Right lobe of liver (tissue), 4 donors: ENCODE measurements at regions not wholly inside any gene's neighbourhood (a gene's known extent, or its start where the extent isn't known, plus 50 kb on each side); places are given as distances from the start of the nearest gene placed in this dataset.

Experiments
- POLR2A ChIP-seq: fragments of 450-650 bp; IDR thresholded peaks from one replicate; pipeline ENCODE4 v1.6.1; 2017; ENCODE audit warnings: antibody characterized with exemption, mild to moderate bottlenecking
- TF ChIP-seq, protein P1 (sequence below), 4 donors: fragments of 200-600 bp in 3 of 4; fragments of 450-650 bp in 1 of 4; IDR thresholded peaks; one replicate each; pipeline versions ENCODE4 v1.5.1 to v1.8.0; 2016 to 2022; ENCODE audit warnings: antibody characterized with exemption in 4 of 4, mild to moderate bottlenecking in 2 of 4
- donor health status: DM: no; HTN: no; CAD: no.
- donor health status: DM: no; HTN: no; CAD: no.
- donor health status: DM: no; HTN: yes; CAD: no.

DNA sequence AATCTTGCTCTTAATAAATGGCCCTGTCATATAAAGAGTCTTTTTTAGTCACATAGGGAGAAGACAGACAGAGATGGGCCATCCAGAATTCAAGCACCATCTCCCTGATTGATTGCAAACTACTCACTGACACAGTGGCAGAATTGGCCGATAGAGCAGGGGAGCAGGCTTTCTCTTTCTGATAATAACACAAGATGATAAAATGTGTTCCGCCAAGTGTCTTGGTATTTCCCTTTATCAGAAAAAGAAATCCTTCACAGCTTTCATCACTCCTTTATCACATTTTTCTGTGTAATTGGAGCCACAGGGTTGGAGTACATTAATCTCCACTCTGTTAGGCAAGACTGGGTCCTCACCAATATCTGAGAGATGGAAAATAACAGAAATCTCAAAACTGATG is 406.0 kb downstream of the TMEM135 start:
- TF ChIP-seq, protein P1, sequence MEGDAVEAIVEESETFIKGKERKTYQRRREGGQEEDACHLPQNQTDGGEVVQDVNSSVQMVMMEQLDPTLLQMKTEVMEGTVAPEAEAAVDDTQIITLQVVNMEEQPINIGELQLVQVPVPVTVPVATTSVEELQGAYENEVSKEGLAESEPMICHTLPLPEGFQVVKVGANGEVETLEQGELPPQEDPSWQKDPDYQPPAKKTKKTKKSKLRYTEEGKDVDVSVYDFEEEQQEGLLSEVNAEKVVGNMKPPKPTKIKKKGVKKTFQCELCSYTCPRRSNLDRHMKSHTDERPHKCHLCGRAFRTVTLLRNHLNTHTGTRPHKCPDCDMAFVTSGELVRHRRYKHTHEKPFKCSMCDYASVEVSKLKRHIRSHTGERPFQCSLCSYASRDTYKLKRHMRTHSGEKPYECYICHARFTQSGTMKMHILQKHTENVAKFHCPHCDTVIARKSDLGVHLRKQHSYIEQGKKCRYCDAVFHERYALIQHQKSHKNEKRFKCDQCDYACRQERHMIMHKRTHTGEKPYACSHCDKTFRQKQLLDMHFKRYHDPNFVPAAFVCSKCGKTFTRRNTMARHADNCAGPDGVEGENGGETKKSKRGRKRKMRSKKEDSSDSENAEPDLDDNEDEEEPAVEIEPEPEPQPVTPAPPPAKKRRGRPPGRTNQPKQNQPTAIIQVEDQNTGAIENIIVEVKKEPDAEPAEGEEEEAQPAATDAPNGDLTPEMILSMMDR (IDR thresholded peaks at IDR 0.05) = no peak
- no peak for TF ChIP-seq POLR2A
